Non-pigmented ciliary epithelial cell (primary cell): ENCODE measurements at regions not wholly inside any gene's neighbourhood (a gene's known extent, or its start where the extent isn't known, plus 50 kb on each side); places are given as distances from the start of the nearest gene placed in this dataset.

Experiments
- DNase-seq: peaks from one replicate; pipeline ENCODE4 v3.0.0-alpha.2; 2010; ENCODE audit warnings: low read depth

GRCh38 chrX:10079231-10079630 lies 77.5 kb upstream of the CLCN4 start:
- DNase-seq, result no peak

- DNase-seq, result no peak
Measured at GRCh38 chrX:10083809-10084208, 73.0 kb upstream of the CLCN4 start.

GRCh38 chrX:10085223-10085622 lies 71.6 kb upstream of the CLCN4 start:
- no peak for DNase-seq

- DNase-seq, result no peak
Measured at GRCh38 chrX:10086676-10087075, 70.1 kb upstream of the CLCN4 start.

- DNase-seq, result no peak
Measured at GRCh38 chrX:10087391-10087790, 69.4 kb upstream of the CLCN4 start.

GRCh38 chrX:10089378-10089795 lies 67.4 kb upstream of the CLCN4 start:
- no peak for DNase-seq

GRCh38 chrX:10090319-10090718 lies 66.5 kb upstream of the CLCN4 start:
- no peak for DNase-seq

GRCh38 chrX:10095246-10095645 lies 61.5 kb upstream of the CLCN4 start:
- no peak for DNase-seq

GRCh38 chrX:10095698-10096432 lies 60.9 kb upstream of the CLCN4 start:
- no peak for DNase-seq

GRCh38 chrX:10098270-10098713 lies 58.5 kb upstream of the CLCN4 start:
- DNase-seq, result no peak

GRCh38 chrX:10099411-10099810 lies 57.4 kb upstream of the CLCN4 start:
- no peak for DNase-seq

GRCh38 chrX:10101269-10101668 lies 55.5 kb upstream of the CLCN4 start:
- no peak for DNase-seq

GRCh38 chrX:10102046-10102704 lies 54.6 kb upstream of the CLCN4 start:
- DNase-seq, result no peak

GRCh38 chrX:10103023-10103422 lies 53.8 kb upstream of the CLCN4 start:
- peak; percentile 31 for DNase-seq

GRCh38 chrX:10104958-10105658 lies 51.7 kb upstream of the CLCN4 start:
- no peak for DNase-seq

GRCh38 chrX:10106806-10107205 lies 50.0 kb upstream of the CLCN4 start:
- no peak for DNase-seq
